Adrenal gland (tissue), 5 donors: ENCODE measurements at regions not wholly inside any gene's neighbourhood (a gene's known extent, or its start where the extent isn't known, plus 50 kb on each side); places are given as distances from the start of the nearest gene placed in this dataset.

Source experiments
- POLR2A ChIP-seq, 2 donors: fragments of 450-650 bp; IDR thresholded peaks; one replicate each; pipeline ENCODE4 v1.6.1; 2017; ENCODE audit warnings: antibody characterized with exemption in 2 of 2, mild to moderate bottlenecking in 2 of 2, moderate library complexity in 1 of 2
- TF ChIP-seq, protein P1 (sequence below), 6 experiments: fragments of 450-650 bp in 4 of 6; fragments of 200-600 bp in 2 of 6; sonication (generic) in 1 of 6; IDR thresholded peaks; 1 replicate in 5 of 6; 2 replicates in 1 of 6; pipeline versions ENCODE4 v1.5.1 to v1.8.0; 2016 to 2021; ENCODE audit warnings: antibody characterized with exemption in 6 of 6, mild to moderate bottlenecking in 2 of 6, moderate library complexity in 1 of 6
- donor health status: DM: no; HTN: no; CAD: no.

DNA sequence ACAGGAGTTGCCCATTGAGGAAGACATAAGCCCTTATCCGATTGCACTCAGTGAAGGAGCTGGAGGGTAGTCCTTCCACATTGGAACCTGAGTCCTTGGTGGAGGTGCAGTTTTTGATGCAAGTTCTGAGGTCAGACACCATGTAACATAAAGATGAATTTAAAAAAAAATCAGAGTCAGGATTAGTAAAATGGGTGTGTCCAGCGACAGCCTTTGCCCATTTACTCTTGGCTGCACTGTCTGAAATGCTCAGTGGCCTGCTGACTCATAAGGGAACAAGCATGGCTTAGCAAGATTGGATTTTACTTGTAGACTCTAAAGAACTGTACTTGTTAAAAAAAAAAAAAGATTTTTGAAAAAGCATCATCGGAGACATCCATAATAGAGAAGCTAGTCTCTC lies 241.1 kb upstream of the TOPAZ1 start:
- TF ChIP-seq, protein P1, sequence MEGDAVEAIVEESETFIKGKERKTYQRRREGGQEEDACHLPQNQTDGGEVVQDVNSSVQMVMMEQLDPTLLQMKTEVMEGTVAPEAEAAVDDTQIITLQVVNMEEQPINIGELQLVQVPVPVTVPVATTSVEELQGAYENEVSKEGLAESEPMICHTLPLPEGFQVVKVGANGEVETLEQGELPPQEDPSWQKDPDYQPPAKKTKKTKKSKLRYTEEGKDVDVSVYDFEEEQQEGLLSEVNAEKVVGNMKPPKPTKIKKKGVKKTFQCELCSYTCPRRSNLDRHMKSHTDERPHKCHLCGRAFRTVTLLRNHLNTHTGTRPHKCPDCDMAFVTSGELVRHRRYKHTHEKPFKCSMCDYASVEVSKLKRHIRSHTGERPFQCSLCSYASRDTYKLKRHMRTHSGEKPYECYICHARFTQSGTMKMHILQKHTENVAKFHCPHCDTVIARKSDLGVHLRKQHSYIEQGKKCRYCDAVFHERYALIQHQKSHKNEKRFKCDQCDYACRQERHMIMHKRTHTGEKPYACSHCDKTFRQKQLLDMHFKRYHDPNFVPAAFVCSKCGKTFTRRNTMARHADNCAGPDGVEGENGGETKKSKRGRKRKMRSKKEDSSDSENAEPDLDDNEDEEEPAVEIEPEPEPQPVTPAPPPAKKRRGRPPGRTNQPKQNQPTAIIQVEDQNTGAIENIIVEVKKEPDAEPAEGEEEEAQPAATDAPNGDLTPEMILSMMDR (IDR thresholded peaks at IDR 0.05): no peak
- no peak for TF ChIP-seq POLR2A (IDR thresholded peaks at IDR 0.05)
